Liver (tissue), 8 donors: ENCODE measurements at regions not wholly inside any gene's neighbourhood (a gene's known extent, or its start where the extent isn't known, plus 50 kb on each side); places are given as distances from the start of the nearest gene placed in this dataset.

ENCODE experiments used
- DNase-seq: peaks from one replicate; pipeline ENCODE4 v3.0.0-alpha.2; 2017; ENCODE audit warnings: low spot score
- H3K27ac ChIP-seq, 2 donors: one replicate each; pipeline ENCODE4 v1.7.0; 2013; ENCODE audit warnings: inconsistent platforms in 2 of 2, low read length in 2 of 2, control low read depth in 1 of 2, low read depth in 1 of 2, mild to moderate bottlenecking in 1 of 2
- H3K27me3 ChIP-seq, 4 donors: one replicate each; pipeline versions ENCODE4 v1.6.1 to v1.7.0; 2013; ENCODE audit warnings: low read length in 3 of 4, inconsistent platforms in 1 of 4, mild to moderate bottlenecking in 1 of 4, moderate library complexity in 1 of 4; ENCODE audit not compliant: control insufficient read depth in 4 of 4, insufficient read depth in 4 of 4
- H3K36me3 ChIP-seq, 4 donors: one replicate each; pipeline versions ENCODE4 v1.6.1 to v1.7.0; 2013; ENCODE audit warnings: low read length in 3 of 4, mild to moderate bottlenecking in 3 of 4, low read depth in 1 of 4, moderate library complexity in 1 of 4; ENCODE audit not compliant: control insufficient read depth in 4 of 4, insufficient read depth in 3 of 4
- H3K4me1 ChIP-seq, 4 donors: one replicate each; pipeline versions ENCODE4 v1.6.1 to v1.7.0; 2013; ENCODE audit warnings: low read length in 3 of 4, mild to moderate bottlenecking in 3 of 4, moderate library complexity in 1 of 4; ENCODE audit not compliant: control insufficient read depth in 4 of 4, insufficient read depth in 4 of 4
- H3K4me3 ChIP-seq, 3 donors: one replicate each; pipeline versions ENCODE4 v1.6.1 to v1.7.0; 2013; ENCODE audit warnings: low read length in 3 of 3, control low read depth in 1 of 3, low read depth in 1 of 3, mild to moderate bottlenecking in 1 of 3
- H3K9ac ChIP-seq, 2 donors: one replicate each; pipeline ENCODE4 v1.7.0; 2013; ENCODE audit warnings: low read length in 2 of 2, mild to moderate bottlenecking in 2 of 2, moderate library complexity in 2 of 2, control low read depth in 1 of 2, low read depth in 1 of 2
- H3K9me3 ChIP-seq, 4 donors: one replicate each; pipeline versions ENCODE4 v1.6.1 to v1.7.0; 2013; ENCODE audit warnings: low read length in 3 of 4; ENCODE audit not compliant: control insufficient read depth in 4 of 4
- ATF3 ChIP-seq: IDR thresholded peaks from 2 replicates; pipeline ENCODE4 v1.6.1; 2016; ENCODE audit warnings: antibody characterized with exemption
- CTCF ChIP-seq: fragments of 150-350 bp; IDR thresholded peaks from 2 replicates; pipeline ENCODE4 v1.5.1; 2017; ENCODE audit warnings: improper control_type of control experiment, low read depth, low read length; ENCODE audit not compliant: missing input control
- FOXA1 ChIP-seq: IDR thresholded peaks from 2 replicates; pipeline ENCODE4 v1.6.1; 2016; ENCODE audit warnings: antibody characterized with exemption
- GABPA ChIP-seq, 2 donors: IDR thresholded peaks in 1 of 2; conservative IDR thresholded peaks in 1 of 2; 2 replicates each; pipeline ENCODE4 v1.6.1; 2016; ENCODE audit warnings: antibody characterized with exemption in 2 of 2, mild to moderate bottlenecking in 1 of 2, moderate library complexity in 1 of 2
- HNF4A ChIP-seq, 2 donors: conservative IDR thresholded peaks; 2 replicates each; pipeline ENCODE4 v1.6.1; 2016; ENCODE audit warnings: antibody characterized with exemption in 2 of 2, mild to moderate bottlenecking in 2 of 2
- HNF4G ChIP-seq: IDR thresholded peaks from 2 replicates; pipeline ENCODE4 v1.6.1; 2016; ENCODE audit warnings: antibody characterized with exemption
- JUND ChIP-seq, 2 donors: IDR thresholded peaks; 2 replicates each; pipeline ENCODE4 v1.6.1; 2016; ENCODE audit warnings: antibody characterized with exemption in 2 of 2
- NR2F2 ChIP-seq: IDR thresholded peaks from 2 replicates; pipeline ENCODE4 v1.6.1; 2016; ENCODE audit warnings: antibody characterized with exemption
- RAD21 ChIP-seq, 2 donors: IDR thresholded peaks; 2 replicates each; pipeline ENCODE4 v1.6.1; 2016; ENCODE audit warnings: antibody characterized with exemption in 2 of 2, mild to moderate bottlenecking in 2 of 2
- SP1 ChIP-seq: IDR thresholded peaks from 2 replicates; pipeline ENCODE4 v1.6.1; 2018; ENCODE audit warnings: antibody characterized with exemption, mild to moderate bottlenecking
- TAF1 ChIP-seq: conservative IDR thresholded peaks from 2 replicates; pipeline ENCODE4 v1.6.1; 2016; ENCODE audit warnings: antibody characterized with exemption, mild to moderate bottlenecking
- YY1 ChIP-seq: IDR thresholded peaks from 2 replicates; pipeline ENCODE4 v1.6.1; 2016; ENCODE audit warnings: antibody characterized with exemption, mild to moderate bottlenecking
- WGBS: extraction: QIAGEN DNeasy Blood & Tissue Kit; methylation state at CpG from one replicate; pipeline ENCODE4 v1.1.7; 2013; 5-methylcytosine and 5-hydroxymethylcytosine counted together
- TF ChIP-seq, protein P1 (sequence below): IDR thresholded peaks from 2 replicates; pipeline ENCODE4 v1.6.1; 2016; ENCODE audit warnings: antibody characterized with exemption, mild to moderate bottlenecking
- TF ChIP-seq, protein P2 (sequence below): IDR thresholded peaks from 2 replicates; pipeline ENCODE4 v1.6.1; 2016; ENCODE audit warnings: antibody characterized with exemption
- donor health status: healthy.
- donor health status: healthy.
- donor health status: healthy.
- donor health status: healthy.
- donor health status: healthy.

DNA sequence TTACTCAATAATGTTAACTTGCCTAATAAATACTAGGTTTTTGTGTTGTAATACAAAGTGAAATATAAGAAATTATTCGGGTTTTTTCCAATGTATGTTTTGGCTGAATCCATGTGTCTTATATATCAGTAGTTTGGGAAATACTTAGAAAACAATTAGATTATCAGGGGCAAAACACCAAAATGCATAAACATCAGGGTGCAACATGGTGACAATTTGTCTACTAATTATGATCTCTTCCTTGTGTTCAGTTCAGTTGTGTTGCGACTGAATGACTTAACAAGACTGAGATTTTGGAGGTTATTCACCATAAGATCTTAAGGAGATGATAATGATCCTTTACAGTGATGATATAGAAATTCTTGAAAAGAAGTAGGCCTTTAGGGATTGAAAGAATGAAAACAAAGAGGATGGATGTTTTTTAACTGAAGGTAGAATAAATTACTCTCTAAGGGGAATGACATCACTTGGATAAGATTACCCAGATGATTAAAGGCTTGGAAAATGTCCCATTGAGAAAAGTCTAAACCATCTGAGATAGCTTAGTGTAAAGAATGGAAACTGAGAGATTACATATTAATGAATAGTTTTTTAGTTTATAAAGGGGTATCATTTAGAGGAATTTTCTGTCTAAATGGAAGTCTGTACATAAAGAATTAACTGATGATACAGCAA lies 415.8 kb downstream of the SPATA31D1 start:
- H3K9me3 ChIP-seq, result no peaks in the 10 kb centered on the region
- no peak for TF ChIP-seq YY1
- no peak for TF ChIP-seq SP1
- no peak for TF ChIP-seq GABPA (IDR thresholded peaks at IDR 0.05 in 1 of 2, conservative IDR thresholded peaks at IDR 0.05 in 1 of 2)
- no peak for TF ChIP-seq JUND (IDR thresholded peaks at IDR 0.05)
- TF ChIP-seq HNF4A (conservative IDR thresholded peaks at IDR 0.05), result no peak
- no peak for TF ChIP-seq TAF1
- no peak for TF ChIP-seq CTCF
- TF ChIP-seq RAD21 (IDR thresholded peaks at IDR 0.05), result no peak
- no peak for TF ChIP-seq ATF3
- no peak for TF ChIP-seq HNF4G
- TF ChIP-seq FOXA1, result no peak
- TF ChIP-seq, protein P1, sequence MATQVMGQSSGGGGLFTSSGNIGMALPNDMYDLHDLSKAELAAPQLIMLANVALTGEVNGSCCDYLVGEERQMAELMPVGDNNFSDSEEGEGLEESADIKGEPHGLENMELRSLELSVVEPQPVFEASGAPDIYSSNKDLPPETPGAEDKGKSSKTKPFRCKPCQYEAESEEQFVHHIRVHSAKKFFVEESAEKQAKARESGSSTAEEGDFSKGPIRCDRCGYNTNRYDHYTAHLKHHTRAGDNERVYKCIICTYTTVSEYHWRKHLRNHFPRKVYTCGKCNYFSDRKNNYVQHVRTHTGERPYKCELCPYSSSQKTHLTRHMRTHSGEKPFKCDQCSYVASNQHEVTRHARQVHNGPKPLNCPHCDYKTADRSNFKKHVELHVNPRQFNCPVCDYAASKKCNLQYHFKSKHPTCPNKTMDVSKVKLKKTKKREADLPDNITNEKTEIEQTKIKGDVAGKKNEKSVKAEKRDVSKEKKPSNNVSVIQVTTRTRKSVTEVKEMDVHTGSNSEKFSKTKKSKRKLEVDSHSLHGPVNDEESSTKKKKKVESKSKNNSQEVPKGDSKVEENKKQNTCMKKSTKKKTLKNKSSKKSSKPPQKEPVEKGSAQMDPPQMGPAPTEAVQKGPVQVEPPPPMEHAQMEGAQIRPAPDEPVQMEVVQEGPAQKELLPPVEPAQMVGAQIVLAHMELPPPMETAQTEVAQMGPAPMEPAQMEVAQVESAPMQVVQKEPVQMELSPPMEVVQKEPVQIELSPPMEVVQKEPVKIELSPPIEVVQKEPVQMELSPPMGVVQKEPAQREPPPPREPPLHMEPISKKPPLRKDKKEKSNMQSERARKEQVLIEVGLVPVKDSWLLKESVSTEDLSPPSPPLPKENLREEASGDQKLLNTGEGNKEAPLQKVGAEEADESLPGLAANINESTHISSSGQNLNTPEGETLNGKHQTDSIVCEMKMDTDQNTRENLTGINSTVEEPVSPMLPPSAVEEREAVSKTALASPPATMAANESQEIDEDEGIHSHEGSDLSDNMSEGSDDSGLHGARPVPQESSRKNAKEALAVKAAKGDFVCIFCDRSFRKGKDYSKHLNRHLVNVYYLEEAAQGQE, result no peak
- no peak for TF ChIP-seq NR2F2
- H3K4me3 ChIP-seq, result no peak overlapping the region
- H3K36me3 ChIP-seq, result no peaks in the 10 kb centered on the region
- no peak overlapping the region for H3K9ac ChIP-seq
- H3K4me1 ChIP-seq, result no peaks in the 10 kb centered on the region
- H3K27me3 ChIP-seq, result no peaks in the 10 kb centered on the region
- no peak overlapping the region for H3K27ac ChIP-seq
- 90% methylated on average over 2 of the region's 2 CpGs for WGBS
- no peak for DNase-seq

DNA sequence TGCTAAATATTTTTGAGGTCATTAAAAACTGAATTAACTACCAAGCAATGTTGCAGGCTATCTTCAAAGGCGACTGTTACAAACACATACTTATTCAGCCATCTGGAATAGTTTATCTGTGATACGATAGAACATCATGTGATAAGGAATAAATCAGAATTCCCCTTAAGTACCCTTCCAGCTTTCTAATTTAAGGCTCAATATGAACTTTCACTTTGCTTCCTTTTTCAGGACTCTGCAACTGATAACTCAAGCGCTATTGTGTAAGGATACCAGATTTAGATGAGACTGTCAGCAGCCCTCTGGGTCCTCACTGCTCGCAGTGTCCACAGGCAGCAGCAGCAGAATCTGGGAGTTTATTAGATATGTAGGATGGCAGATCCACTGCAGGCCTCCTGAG lies 416.3 kb downstream of the SPATA31D1 start:
- no peak overlapping the region for H3K9ac ChIP-seq
- no peak overlapping the region for H3K27ac ChIP-seq
- no peaks in the 10 kb centered on the region for H3K9me3 ChIP-seq
- TF ChIP-seq CTCF (no peak), NR2F2 (no peak), HNF4G (no peak), YY1 (no peak), JUND (IDR thresholded peaks at IDR 0.05) (no peak), RAD21 (IDR thresholded peaks at IDR 0.05) (no peak), SP1 (no peak), HNF4A (conservative IDR thresholded peaks at IDR 0.05) (no peak)
- TF ChIP-seq, protein P2, sequence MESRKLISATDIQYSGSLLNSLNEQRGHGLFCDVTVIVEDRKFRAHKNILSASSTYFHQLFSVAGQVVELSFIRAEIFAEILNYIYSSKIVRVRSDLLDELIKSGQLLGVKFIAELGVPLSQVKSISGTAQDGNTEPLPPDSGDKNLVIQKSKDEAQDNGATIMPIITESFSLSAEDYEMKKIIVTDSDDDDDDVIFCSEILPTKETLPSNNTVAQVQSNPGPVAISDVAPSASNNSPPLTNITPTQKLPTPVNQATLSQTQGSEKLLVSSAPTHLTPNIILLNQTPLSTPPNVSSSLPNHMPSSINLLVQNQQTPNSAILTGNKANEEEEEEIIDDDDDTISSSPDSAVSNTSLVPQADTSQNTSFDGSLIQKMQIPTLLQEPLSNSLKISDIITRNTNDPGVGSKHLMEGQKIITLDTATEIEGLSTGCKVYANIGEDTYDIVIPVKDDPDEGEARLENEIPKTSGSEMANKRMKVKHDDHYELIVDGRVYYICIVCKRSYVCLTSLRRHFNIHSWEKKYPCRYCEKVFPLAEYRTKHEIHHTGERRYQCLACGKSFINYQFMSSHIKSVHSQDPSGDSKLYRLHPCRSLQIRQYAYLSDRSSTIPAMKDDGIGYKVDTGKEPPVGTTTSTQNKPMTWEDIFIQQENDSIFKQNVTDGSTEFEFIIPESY, result no peak
- TF ChIP-seq, protein P1, result no peak
- no peak for DNase-seq
- no peaks in the 10 kb centered on the region for H3K27me3 ChIP-seq
- no peak overlapping the region for H3K4me3 ChIP-seq
- no peaks in the 10 kb centered on the region for H3K4me1 ChIP-seq
- WGBS, result 78% methylated on average over 4 of the region's 4 CpGs
- H3K36me3 ChIP-seq, result no peaks in the 10 kb centered on the region
